ENCODE measurements at regions not wholly inside any gene's neighbourhood (a gene's known extent, or its start where the extent isn't known, plus 50 kb on each side); places are given as distances from the start of the nearest gene placed in this dataset.

DNA sequence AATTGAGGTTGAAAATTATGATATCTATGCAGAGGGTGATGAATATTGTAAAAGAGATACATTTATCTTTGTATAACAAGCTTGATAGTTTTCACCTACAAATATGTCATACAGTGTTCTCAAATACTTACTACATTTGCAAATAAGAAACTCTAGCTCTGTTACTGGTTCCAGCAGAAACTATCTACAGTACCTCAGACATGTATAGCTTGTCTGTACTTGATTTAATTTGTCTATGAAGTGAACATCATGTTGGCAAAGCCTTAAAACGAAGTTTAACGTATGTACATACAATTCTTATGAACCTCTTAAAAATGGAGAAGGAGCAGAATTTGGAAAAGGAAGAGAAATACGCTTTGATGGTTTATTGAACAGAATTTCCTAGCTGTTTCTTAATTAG lies 201.4 kb upstream of the MARCKS start:
- POLR2A ChIA-PET: interaction anchor here (0.6 kb wide), 1 partner anchor 203 kb away, joined by 3 read pairs; no protein-coding TSS in a partner anchor
- in situ Hi-C loops (cut with HindIII; ENCODE audit: low pct_unique_long_range_greater_than_20kb, low sequenced_read_pairs): no loop called here

DNA sequence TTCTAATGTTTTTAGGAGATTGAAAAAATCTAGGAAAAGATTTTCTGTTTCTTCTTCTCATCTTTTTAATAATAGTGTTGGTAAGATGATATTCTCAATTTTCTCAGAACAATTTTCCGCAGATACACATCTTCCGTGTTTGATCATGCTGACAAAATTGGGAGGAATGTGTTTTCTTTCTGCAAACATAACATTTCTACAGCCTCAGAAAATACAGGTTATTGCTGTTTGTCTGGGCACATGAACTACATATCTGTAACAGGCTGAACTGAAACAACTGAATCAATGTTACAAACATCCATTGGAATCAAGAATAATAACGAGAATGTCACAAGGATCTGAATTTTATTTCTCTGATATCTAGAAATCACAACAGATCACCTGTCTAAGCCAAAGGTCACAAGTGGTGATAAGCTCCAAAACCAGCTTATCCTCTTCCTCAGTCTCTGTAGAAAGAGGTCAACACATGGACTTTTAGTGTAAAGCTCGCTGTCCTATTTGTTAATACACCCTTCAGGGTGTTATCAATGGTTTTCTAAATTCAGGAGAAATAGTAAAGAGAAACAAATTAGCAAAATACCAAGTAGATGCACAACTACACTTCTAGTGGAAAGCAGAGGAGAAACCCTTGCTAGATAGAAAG lies 197.3 kb upstream of the MARCKS start:
- no peak for TF ChIP-seq TCF7L2 (IDR thresholded peaks at IDR 0.05; ENCODE audit: low read depth, low read length)
- TF ChIP-seq, protein P1, sequence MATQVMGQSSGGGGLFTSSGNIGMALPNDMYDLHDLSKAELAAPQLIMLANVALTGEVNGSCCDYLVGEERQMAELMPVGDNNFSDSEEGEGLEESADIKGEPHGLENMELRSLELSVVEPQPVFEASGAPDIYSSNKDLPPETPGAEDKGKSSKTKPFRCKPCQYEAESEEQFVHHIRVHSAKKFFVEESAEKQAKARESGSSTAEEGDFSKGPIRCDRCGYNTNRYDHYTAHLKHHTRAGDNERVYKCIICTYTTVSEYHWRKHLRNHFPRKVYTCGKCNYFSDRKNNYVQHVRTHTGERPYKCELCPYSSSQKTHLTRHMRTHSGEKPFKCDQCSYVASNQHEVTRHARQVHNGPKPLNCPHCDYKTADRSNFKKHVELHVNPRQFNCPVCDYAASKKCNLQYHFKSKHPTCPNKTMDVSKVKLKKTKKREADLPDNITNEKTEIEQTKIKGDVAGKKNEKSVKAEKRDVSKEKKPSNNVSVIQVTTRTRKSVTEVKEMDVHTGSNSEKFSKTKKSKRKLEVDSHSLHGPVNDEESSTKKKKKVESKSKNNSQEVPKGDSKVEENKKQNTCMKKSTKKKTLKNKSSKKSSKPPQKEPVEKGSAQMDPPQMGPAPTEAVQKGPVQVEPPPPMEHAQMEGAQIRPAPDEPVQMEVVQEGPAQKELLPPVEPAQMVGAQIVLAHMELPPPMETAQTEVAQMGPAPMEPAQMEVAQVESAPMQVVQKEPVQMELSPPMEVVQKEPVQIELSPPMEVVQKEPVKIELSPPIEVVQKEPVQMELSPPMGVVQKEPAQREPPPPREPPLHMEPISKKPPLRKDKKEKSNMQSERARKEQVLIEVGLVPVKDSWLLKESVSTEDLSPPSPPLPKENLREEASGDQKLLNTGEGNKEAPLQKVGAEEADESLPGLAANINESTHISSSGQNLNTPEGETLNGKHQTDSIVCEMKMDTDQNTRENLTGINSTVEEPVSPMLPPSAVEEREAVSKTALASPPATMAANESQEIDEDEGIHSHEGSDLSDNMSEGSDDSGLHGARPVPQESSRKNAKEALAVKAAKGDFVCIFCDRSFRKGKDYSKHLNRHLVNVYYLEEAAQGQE (IDR thresholded peaks at IDR 0.05; ENCODE audit: insufficient read depth in 1 of 2, low read depth in 2 of 2, low read length in 1 of 2): no peak
- TF ChIP-seq POLR2AphosphoS5 (IDR thresholded peaks at IDR 0.05; ENCODE audit: low read depth, low read length): no peak
- no peak for TF ChIP-seq SIN3A (IDR thresholded peaks at IDR 0.05; ENCODE audit: borderline replicate concordance, insufficient read depth, low read depth, low read length)
- TF ChIP-seq, protein P2, sequence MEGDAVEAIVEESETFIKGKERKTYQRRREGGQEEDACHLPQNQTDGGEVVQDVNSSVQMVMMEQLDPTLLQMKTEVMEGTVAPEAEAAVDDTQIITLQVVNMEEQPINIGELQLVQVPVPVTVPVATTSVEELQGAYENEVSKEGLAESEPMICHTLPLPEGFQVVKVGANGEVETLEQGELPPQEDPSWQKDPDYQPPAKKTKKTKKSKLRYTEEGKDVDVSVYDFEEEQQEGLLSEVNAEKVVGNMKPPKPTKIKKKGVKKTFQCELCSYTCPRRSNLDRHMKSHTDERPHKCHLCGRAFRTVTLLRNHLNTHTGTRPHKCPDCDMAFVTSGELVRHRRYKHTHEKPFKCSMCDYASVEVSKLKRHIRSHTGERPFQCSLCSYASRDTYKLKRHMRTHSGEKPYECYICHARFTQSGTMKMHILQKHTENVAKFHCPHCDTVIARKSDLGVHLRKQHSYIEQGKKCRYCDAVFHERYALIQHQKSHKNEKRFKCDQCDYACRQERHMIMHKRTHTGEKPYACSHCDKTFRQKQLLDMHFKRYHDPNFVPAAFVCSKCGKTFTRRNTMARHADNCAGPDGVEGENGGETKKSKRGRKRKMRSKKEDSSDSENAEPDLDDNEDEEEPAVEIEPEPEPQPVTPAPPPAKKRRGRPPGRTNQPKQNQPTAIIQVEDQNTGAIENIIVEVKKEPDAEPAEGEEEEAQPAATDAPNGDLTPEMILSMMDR (IDR thresholded peaks at IDR 0.05): no peak
- CTCF ChIA-PET: no interaction called here
- ATAC-seq (no peak), DNase-seq (ENCODE audit: low read depth, low spot score) (no peak)
- intact Hi-C loops (cut with micrococcal nuclease; ENCODE audit: unreplicated experiment): no loop called here
- POLR2A ChIA-PET: interaction anchor here (0.7 kb wide), 1 partner anchor 1218 kb away, joined by 4 read pairs; no protein-coding TSS in a partner anchor
- no peaks in the 10 kb centered on the region for H3K9me3 ChIP-seq (ENCODE audit: control insufficient read depth, insufficient read depth, low read depth, low read length)
- BruUV-seq (replicated peaks): no TSS peak
- in situ Hi-C loops (cut with HindIII; ENCODE audit: low pct_unique_long_range_greater_than_20kb, low sequenced_read_pairs): no loop called here
- no peaks in the 10 kb centered on the region for H3K36me3 ChIP-seq (ENCODE audit: control insufficient read depth, insufficient read depth, low read length)
- H3K4me3 ChIP-seq (ENCODE audit: low read depth in 2 of 2, low read length in 2 of 2): no peak overlapping the region
- no peaks in the 10 kb centered on the region for H3K4me1 ChIP-seq (ENCODE audit: control insufficient read depth, insufficient read depth, low read length)
- no peaks in the 10 kb centered on the region for H3K27me3 ChIP-seq (ENCODE audit: control insufficient read depth, insufficient read depth, low read length)
- no peak overlapping the region for H3K27ac ChIP-seq (ENCODE audit: low read length)

More for the DNA sequence above, 201.4 kb upstream of the MARCKS start:
- BruUV-seq (replicated peaks): no TSS peak
- Histone ChIP-seq H3K9me3 (ENCODE audit: control insufficient read depth, insufficient read depth, low read depth, low read length) (no peaks in the 10 kb centered on the region), H3K36me3 (ENCODE audit: control insufficient read depth, insufficient read depth, low read length) (no peaks in the 10 kb centered on the region), H3K4me3 (ENCODE audit: low read depth in 2 of 2, low read length in 2 of 2) (no peak overlapping the region), H3K4me1 (ENCODE audit: control insufficient read depth, insufficient read depth, low read length) (no peaks in the 10 kb centered on the region), H3K27ac (ENCODE audit: low read length) (no peak overlapping the region), H3K27me3 (ENCODE audit: control insufficient read depth, insufficient read depth, low read length) (no peaks in the 10 kb centered on the region)
- intact Hi-C loops (cut with micrococcal nuclease; ENCODE audit: unreplicated experiment): no loop called here
- CTCF ChIA-PET: interaction anchor here (0.7 to 1.0 kb wide), 2 partner anchors 203 to 1861 kb away, joined by 3 read pairs; no protein-coding TSS in a partner anchor
- DNase-seq (ENCODE audit: low read depth, low spot score) (no peak), ATAC-seq (no peak)
- no peak for TF ChIP-seq SIN3A (IDR thresholded peaks at IDR 0.05; ENCODE audit: borderline replicate concordance, insufficient read depth, low read depth, low read length)
- TF ChIP-seq POLR2AphosphoS5 (IDR thresholded peaks at IDR 0.05; ENCODE audit: low read depth, low read length): no peak
- TF ChIP-seq, protein P1 (IDR thresholded peaks at IDR 0.05; ENCODE audit: insufficient read depth in 1 of 2, low read depth in 2 of 2, low read length in 1 of 2): no peak
- TF ChIP-seq, protein P2 (IDR thresholded peaks at IDR 0.05): no peak
